Vagina (tissue), 2 donors: ENCODE measurements at regions not wholly inside any gene's neighbourhood (a gene's known extent, or its start where the extent isn't known, plus 50 kb on each side); places are given as distances from the start of the nearest gene placed in this dataset.

Experiments
- DNase-seq, 2 donors: peaks; one replicate each; pipeline ENCODE4 v3.0.0-alpha.2; 2017; ENCODE audit errors: extremely low spot score in 2 of 2
- H3K27ac ChIP-seq: fragments of 200-600 bp; sonication (generic); one replicate; pipeline ENCODE4 v1.5.1; 2019
- H3K27me3 ChIP-seq: fragments of 200-600 bp; sonication (generic); one replicate; pipeline ENCODE4 v1.5.1; 2019
- H3K36me3 ChIP-seq, 2 donors: fragments of 200-600 bp; sonication (generic); one replicate each; pipeline ENCODE4 v1.5.1; 2017 to 2019
- H3K4me1 ChIP-seq: fragments of 200-600 bp; sonication (generic); one replicate; pipeline ENCODE4 v1.5.1; 2019
- H3K4me3 ChIP-seq, 2 donors: fragments of 200-600 bp; sonication (generic); 1 replicate in 1 of 2; 2 replicates in 1 of 2; pipeline ENCODE4 v1.5.1; 2016 to 2019
- H3K9me3 ChIP-seq: fragments of 200-600 bp; sonication (generic); one replicate; pipeline ENCODE4 v1.5.1; 2019
- CTCF ChIP-seq, 3 experiments: fragments of 450-650 bp in 2 of 3; fragments of 200-600 bp in 1 of 3; sonication (generic) in 1 of 3; IDR thresholded peaks; one replicate each; pipeline ENCODE4 v1.5.1; 2017 to 2019; ENCODE audit warnings: antibody characterized with exemption in 3 of 3, mild to moderate bottlenecking in 2 of 3, moderate library complexity in 2 of 3
- POLR2A ChIP-seq, 2 donors: fragments of 450-650 bp; IDR thresholded peaks; one replicate each; pipeline ENCODE4 v1.6.1; 2017; ENCODE audit warnings: antibody characterized with exemption in 2 of 2, mild to moderate bottlenecking in 2 of 2, moderate library complexity in 2 of 2
- POLR2AphosphoS5 ChIP-seq, 2 donors: sonication (generic); formaldehyde crosslinking; IDR thresholded peaks; one replicate each; pipeline ENCODE4 v1.9.0; 2017; ENCODE audit warnings: antibody characterized with exemption in 2 of 2, mild to moderate bottlenecking in 2 of 2, low read depth in 1 of 2; ENCODE audit not compliant: insufficient read depth in 1 of 2
- intact Hi-C: fragments of 100-400 bp; cut with DNase I; formaldehyde crosslinking; loops from one replicate; pipeline ENCODE4 v1.15.1; 2023

GRCh38 chr18:29653671-29654215, 1388.8 kb downstream of the DSC3 start:
- TF ChIP-seq POLR2A (IDR thresholded peaks at IDR 0.05), result no peak
- TF ChIP-seq POLR2AphosphoS5 (IDR thresholded peaks at IDR 0.05; ENCODE audit: insufficient read depth in 1 of 2, low read depth in 1 of 2), result no peak
- TF ChIP-seq CTCF (IDR thresholded peaks at IDR 0.05), result no peak
- Histone ChIP-seq H3K27me3 (no peaks in the 10 kb centered on the region), H3K9me3 (no peaks in the 10 kb centered on the region), H3K27ac (no peak overlapping the region), H3K4me1 (no peaks in the 10 kb centered on the region), H3K36me3 (no peaks in the 10 kb centered on the region), H3K4me3 (no peak overlapping the region)
- intact Hi-C loops, result no loop called here
- no peak for DNase-seq

- intact Hi-C loops, result no loop called here
- no peaks in the 10 kb centered on the region for H3K9me3 ChIP-seq
- no peak overlapping the region for H3K4me3 ChIP-seq
- no peaks in the 10 kb centered on the region for H3K4me1 ChIP-seq
- no peak for TF ChIP-seq POLR2A (IDR thresholded peaks at IDR 0.05)
- no peak for TF ChIP-seq POLR2AphosphoS5 (IDR thresholded peaks at IDR 0.05; ENCODE audit: insufficient read depth in 1 of 2, low read depth in 1 of 2)
- no peak for TF ChIP-seq CTCF (IDR thresholded peaks at IDR 0.05)
- H3K27ac ChIP-seq, result no peak overlapping the region
- no peak for DNase-seq
- no peaks in the 10 kb centered on the region for H3K36me3 ChIP-seq
- no peaks in the 10 kb centered on the region for H3K27me3 ChIP-seq
Measured at GRCh38 chr18:29652797-29653196, 1389.7 kb downstream of the DSC3 start.

- DNase-seq, result no peak
- TF ChIP-seq POLR2A (IDR thresholded peaks at IDR 0.05), result no peak
- TF ChIP-seq POLR2AphosphoS5 (IDR thresholded peaks at IDR 0.05; ENCODE audit: insufficient read depth in 1 of 2, low read depth in 1 of 2), result no peak
- TF ChIP-seq CTCF (IDR thresholded peaks at IDR 0.05), result no peak
- H3K9me3 ChIP-seq, result no peaks in the 10 kb centered on the region
- H3K27me3 ChIP-seq, result no peaks in the 10 kb centered on the region
- no peaks in the 10 kb centered on the region for H3K36me3 ChIP-seq
- no peak overlapping the region for H3K4me3 ChIP-seq
- intact Hi-C loops, result no loop called here
- H3K27ac ChIP-seq, result no peak overlapping the region
- H3K4me1 ChIP-seq, result no peaks in the 10 kb centered on the region
Measured at GRCh38 chr18:29651122-29651680, 1391.3 kb downstream of the DSC3 start.

GRCh38 chr18:29648891-29649290, 1393.7 kb downstream of the DSC3 start:
- intact Hi-C loops, result no loop called here
- Histone ChIP-seq H3K9me3 (no peaks in the 10 kb centered on the region), H3K27ac (no peak overlapping the region), H3K36me3 (no peaks in the 10 kb centered on the region), H3K4me1 (no peaks in the 10 kb centered on the region), H3K4me3 (no peak overlapping the region), H3K27me3 (no peaks in the 10 kb centered on the region)
- TF ChIP-seq POLR2A (IDR thresholded peaks at IDR 0.05) (no peak), CTCF (IDR thresholded peaks at IDR 0.05) (no peak), POLR2AphosphoS5 (IDR thresholded peaks at IDR 0.05; ENCODE audit: insufficient read depth in 1 of 2, low read depth in 1 of 2) (no peak)
- DNase-seq, result no peak

- no peak for DNase-seq
- Histone ChIP-seq H3K4me1 (no peaks in the 10 kb centered on the region), H3K36me3 (no peaks in the 10 kb centered on the region), H3K9me3 (no peaks in the 10 kb centered on the region), H3K27me3 (no peaks in the 10 kb centered on the region), H3K4me3 (no peak overlapping the region), H3K27ac (no peak overlapping the region)
- intact Hi-C loops, result no loop called here
- TF ChIP-seq POLR2A (IDR thresholded peaks at IDR 0.05) (no peak), POLR2AphosphoS5 (IDR thresholded peaks at IDR 0.05; ENCODE audit: insufficient read depth in 1 of 2, low read depth in 1 of 2) (no peak), CTCF (IDR thresholded peaks at IDR 0.05) (no peak)
Measured at GRCh38 chr18:29647700-29648099, 1394.8 kb downstream of the DSC3 start.
